ENCODE measurements at regions not wholly inside any gene's neighbourhood (a gene's known extent, or its start where the extent isn't known, plus 50 kb on each side); places are given as distances from the start of the nearest gene placed in this dataset.

GRCh38 chr11:79768343-79768742, 327.5 kb upstream of the TENM4 start:
- no peak for TF ChIP-seq POLR2A (IDR thresholded peaks at IDR 0.05; ENCODE audit: low read depth, low read length)
- TF ChIP-seq POLR2AphosphoS5 (IDR thresholded peaks at IDR 0.05; ENCODE audit: low read depth, low read length) = no peak
- no peak for TF ChIP-seq TAF1 (IDR thresholded peaks at IDR 0.05; ENCODE audit: borderline replicate concordance, low read depth, low read length)

All from GM12892 (cell line).